Suprapubic skin (tissue), 4 donors: ENCODE measurements at regions not wholly inside any gene's neighbourhood (a gene's known extent, or its start where the extent isn't known, plus 50 kb on each side); places are given as distances from the start of the nearest gene placed in this dataset.

Source experiments
- DNase-seq, 2 donors: peaks; one replicate each; pipeline ENCODE4 v3.0.0-alpha.2; 2019; ENCODE audit warnings: low spot score in 2 of 2
- H3K27ac ChIP-seq: fragments of 200-600 bp; sonication (generic); one replicate; pipeline ENCODE4 v1.5.1; 2019
- H3K27me3 ChIP-seq: fragments of 200-600 bp; sonication (generic); one replicate; pipeline ENCODE4 v1.5.1; 2019
- H3K36me3 ChIP-seq: fragments of 200-600 bp; sonication (generic); one replicate; pipeline ENCODE4 v1.5.1; 2019
- H3K4me1 ChIP-seq: fragments of 200-600 bp; sonication (generic); one replicate; pipeline ENCODE4 v1.5.1; 2019
- H3K4me3 ChIP-seq: fragments of 200-600 bp; sonication (generic); one replicate; pipeline ENCODE4 v1.5.1; 2019; ENCODE audit warnings: mild to moderate bottlenecking
- H3K9me3 ChIP-seq: fragments of 200-600 bp; sonication (generic); one replicate; pipeline ENCODE4 v1.5.1; 2019
- CTCF ChIP-seq, 2 donors: fragments of 200-600 bp in 1 of 2; fragments of 450-650 bp in 1 of 2; sonication (generic) in 1 of 2; IDR thresholded peaks; one replicate each; pipeline ENCODE4 v1.5.1; 2016 to 2019; ENCODE audit warnings: antibody characterized with exemption in 2 of 2, mild to moderate bottlenecking in 1 of 2, moderate library complexity in 1 of 2
- EP300 ChIP-seq: sonication (generic); formaldehyde crosslinking; IDR thresholded peaks from one replicate; pipeline ENCODE4 v1.6.1; 2017; ENCODE audit warnings: antibody characterized with exemption
- POLR2A ChIP-seq, 2 donors: fragments of 450-650 bp; IDR thresholded peaks; one replicate each; pipeline ENCODE4 v1.6.1; 2017; ENCODE audit warnings: antibody characterized with exemption in 2 of 2, mild to moderate bottlenecking in 2 of 2, moderate library complexity in 2 of 2
- POLR2AphosphoS5 ChIP-seq, 3 donors: sonication (generic); formaldehyde crosslinking; IDR thresholded peaks; one replicate each; pipeline ENCODE4 v1.6.1; 2017; ENCODE audit warnings: antibody characterized with exemption in 3 of 3
- WGBS: methylation state at CpG from one replicate; pipeline ENCODE4 v1.1.5; 2018; 5-methylcytosine and 5-hydroxymethylcytosine counted together

- Histone ChIP-seq H3K4me1 (peaks cover 8% of the 10 kb centered on the region), H3K27me3 (no peaks in the 10 kb centered on the region), H3K4me3 (no peak overlapping the region), H3K36me3 (no peaks in the 10 kb centered on the region), H3K27ac (no peak overlapping the region), H3K9me3 (no peaks in the 10 kb centered on the region)
- TF ChIP-seq CTCF (IDR thresholded peaks at IDR 0.05) (no peak), POLR2AphosphoS5 (IDR thresholded peaks at IDR 0.05) (no peak), EP300 (no peak), POLR2A (IDR thresholded peaks at IDR 0.05) (no peak)
- DNase-seq, result no peak
- 80% methylated on average over 3 of the region's 3 CpGs for WGBS
Measured at GRCh38 chr2:41941831-41942230, 106.0 kb upstream of the PKDCC start.

GRCh38 chr2:41942278-41942677 lies 105.5 kb upstream of the PKDCC start:
- TF ChIP-seq CTCF (IDR thresholded peaks at IDR 0.05) (no peak), POLR2A (IDR thresholded peaks at IDR 0.05) (no peak), EP300 (no peak)
- H3K9me3 ChIP-seq, result no peaks in the 10 kb centered on the region
- no peaks in the 10 kb centered on the region for H3K36me3 ChIP-seq
- no peak for DNase-seq
- H3K4me3 ChIP-seq, result no peak overlapping the region
- peaks cover 8% of the 10 kb centered on the region for H3K4me1 ChIP-seq
- no peak overlapping the region for H3K27ac ChIP-seq
- no peaks in the 10 kb centered on the region for H3K27me3 ChIP-seq

GRCh38 chr2:41943159-41943558 lies 104.7 kb upstream of the PKDCC start:
- DNase-seq, result no peak
- 86% methylated on average over 1 of the region's 1 CpG for WGBS
- Histone ChIP-seq H3K9me3 (no peaks in the 10 kb centered on the region), H3K36me3 (no peaks in the 10 kb centered on the region), H3K4me3 (no peak overlapping the region), H3K27me3 (peaks cover 3% of the 10 kb centered on the region), H3K27ac (no peak overlapping the region), H3K4me1 (peaks cover 3% of the 10 kb centered on the region)
- TF ChIP-seq CTCF (IDR thresholded peaks at IDR 0.05) (no peak), EP300 (no peak), POLR2AphosphoS5 (IDR thresholded peaks at IDR 0.05) (no peak), POLR2A (IDR thresholded peaks at IDR 0.05) (no peak)

GRCh38 chr2:41944220-41944880 lies 103.5 kb upstream of the PKDCC start:
- no peaks in the 10 kb centered on the region for H3K36me3 ChIP-seq
- no peak for DNase-seq
- H3K27ac ChIP-seq, result no peak overlapping the region
- no peak for TF ChIP-seq CTCF (IDR thresholded peaks at IDR 0.05)
- TF ChIP-seq POLR2A (IDR thresholded peaks at IDR 0.05), result no peak
- TF ChIP-seq POLR2AphosphoS5 (IDR thresholded peaks at IDR 0.05), result no peak
- TF ChIP-seq EP300, result no peak
- H3K9me3 ChIP-seq, result no peaks in the 10 kb centered on the region
- H3K4me3 ChIP-seq, result no peak overlapping the region
- WGBS, result 82% methylated on average over 9 of the region's 9 CpGs
- H3K27me3 ChIP-seq, result peaks cover 7% of the 10 kb centered on the region
- H3K4me1 ChIP-seq, result no peaks in the 10 kb centered on the region

GRCh38 chr2:41947701-41948396 lies 100.0 kb upstream of the PKDCC start:
- WGBS, result 52% methylated on average over 11 of the region's 11 CpGs
- Histone ChIP-seq H3K9me3 (no peaks in the 10 kb centered on the region), H3K27me3 (peaks cover 7% of the 10 kb centered on the region), H3K4me3 (no peak overlapping the region), H3K4me1 (no peaks in the 10 kb centered on the region), H3K27ac (no peak overlapping the region), H3K36me3 (no peaks in the 10 kb centered on the region)
- no peak for DNase-seq
- TF ChIP-seq POLR2A (IDR thresholded peaks at IDR 0.05) (no peak), CTCF (IDR thresholded peaks at IDR 0.05) (no peak), POLR2AphosphoS5 (IDR thresholded peaks at IDR 0.05) (no peak)
